ENCODE measurements at regions not wholly inside any gene's neighbourhood (a gene's known extent, or its start where the extent isn't known, plus 50 kb on each side); places are given as distances from the start of the nearest gene placed in this dataset.

- peak; percentile 20 to 31; a peak in 3 of 4 replicates for TF ChIP-seq RAD21 (IDR thresholded peaks at IDR 0.05 in 1 of 2, conservative IDR thresholded peaks at IDR 0.05 in 1 of 2; ENCODE audit: low read depth in 2 of 2, low read length in 2 of 2)
- TF ChIP-seq GABPA (IDR thresholded peaks at IDR 0.05; ENCODE audit: borderline replicate concordance, insufficient read depth, low read length): no peak
- TF ChIP-seq SP4 (IDR thresholded peaks at IDR 0.05; ENCODE audit: low read length): no peak
- TF ChIP-seq SIRT6 (IDR thresholded peaks at IDR 0.05; ENCODE audit: low read length): no peak
- TF ChIP-seq NRF1 (IDR thresholded peaks at IDR 0.05; ENCODE audit: low read depth, low read length): no peak
- H4K20me1 ChIP-seq (replicated peaks in 1 of 2; ENCODE audit: control insufficient read depth in 1 of 2, insufficient read depth in 2 of 2, low read length in 2 of 2): no peaks in the 10 kb centered on the region
- no peak overlapping the region for H2BK120ac ChIP-seq (replicated peaks; ENCODE audit: low read depth, low read length)
- H3K14ac ChIP-seq (ENCODE audit: insufficient read length): no peak overlapping the region
- no peak overlapping the region for H2BK20ac ChIP-seq (ENCODE audit: low read length)
- H2AK5ac ChIP-seq (ENCODE audit: low read depth, low read length): no peak overlapping the region
- no peaks in the 10 kb centered on the region for H3K27me3 ChIP-seq (replicated peaks in 1 of 4; ENCODE audit: control insufficient read depth in 3 of 4, extremely low read depth in 1 of 4, insufficient read depth in 3 of 4, low read length in 3 of 4)
- H2AFZ ChIP-seq (ENCODE audit: low read length): no peak overlapping the region
- no peaks in the 10 kb centered on the region for H3K79me2 ChIP-seq (ENCODE audit: control insufficient read depth in 1 of 2, insufficient read depth in 2 of 2, low read length in 2 of 2)
- FAIRE-seq (no peak), DNase-seq (ENCODE audit: low read depth in 1 of 2, low spot score in 2 of 2) (no peak)
- H3K9me3 ChIP-seq (ENCODE audit: insufficient read depth in 2 of 2, low read depth in 1 of 2, low read length in 1 of 2): no peaks in the 10 kb centered on the region
- H3K4me3 ChIP-seq (ENCODE audit: extremely low read depth in 1 of 4, insufficient read depth in 2 of 4, low read depth in 3 of 4, low read length in 4 of 4): no peak overlapping the region
- no peaks in the 10 kb centered on the region for H3K4me1 ChIP-seq (replicated peaks in 1 of 4; ENCODE audit: control insufficient read depth in 3 of 4, insufficient read depth in 4 of 4, low read length in 3 of 4)
- POLR2A ChIA-PET (ENCODE audit: partially characterized antibody): no interaction called here
- no peak overlapping the region for H3K23ac ChIP-seq (ENCODE audit: insufficient read length)
- CTCF ChIA-PET (ENCODE audit: partially characterized antibody): interaction anchor here (0.8 to 1.8 kb wide), 5 partner anchors 13 to 301 kb away, joined by 3 to 7 read pairs (median 3); no protein-coding TSS in a partner anchor
- no peak overlapping the region for H2BK12ac ChIP-seq (ENCODE audit: low read depth, low read length)
- no peak overlapping the region for H4K91ac ChIP-seq (replicated peaks; ENCODE audit: insufficient read length, low read length)
- H3K9ac ChIP-seq (replicated peaks in 1 of 4; ENCODE audit: extremely low read depth in 1 of 4, low read depth in 3 of 4, low read length in 3 of 4): no peak overlapping the region
- H3K36me3 ChIP-seq (ENCODE audit: control insufficient read depth in 2 of 4, insufficient read depth in 4 of 4, low read length in 3 of 4): no peaks in the 10 kb centered on the region
- H3K18ac ChIP-seq (ENCODE audit: extremely low read depth, low read length): no peak overlapping the region
- no peak overlapping the region for H2BK5ac ChIP-seq (ENCODE audit: low read depth, low read length)
- no peak overlapping the region for H4K5ac ChIP-seq (ENCODE audit: insufficient read length, low read depth, low read length)
- H2BK15ac ChIP-seq (ENCODE audit: low read length): no peak overlapping the region
- no peak overlapping the region for H3K4me2 ChIP-seq (ENCODE audit: insufficient read depth in 1 of 2, low read depth in 2 of 2, low read length in 2 of 2)
- no peak overlapping the region for H3K56ac ChIP-seq (replicated peaks; ENCODE audit: insufficient read length, low read depth, low read length)
- no peak overlapping the region for H3K4ac ChIP-seq (replicated peaks; ENCODE audit: insufficient read length, low read depth, low read length)
- H4K8ac ChIP-seq (ENCODE audit: extremely low read depth, insufficient read depth, low read length): no peak overlapping the region
- no peaks in the 10 kb centered on the region; the same call in 1 of the 2 replicates for H3K79me1 ChIP-seq (ENCODE audit: low read depth, low read length)
- no peaks in the 10 kb centered on the region for H3K23me2 ChIP-seq (ENCODE audit: low read depth, low read length)
- no peak overlapping the region for H3K27ac ChIP-seq (ENCODE audit: low read depth, low read length)
These were observed 253.3 kb upstream of the TBC1D5 start for GRCh38 chr3:17995769-17996168.

All from H1 (cell line).